Testis (tissue), 2 donors: ENCODE measurements at regions not wholly inside any gene's neighbourhood (a gene's known extent, or its start where the extent isn't known, plus 50 kb on each side); places are given as distances from the start of the nearest gene placed in this dataset.

Experiments
- CTCF ChIP-seq, 3 experiments: fragments of 450-650 bp in 2 of 3; fragments of 200-600 bp in 1 of 3; sonication (generic) in 1 of 3; IDR thresholded peaks; one replicate each; pipeline ENCODE4 v1.5.1; 2016 to 2019; ENCODE audit warnings: antibody characterized with exemption in 3 of 3, mild to moderate bottlenecking in 2 of 3, moderate library complexity in 1 of 3
- POLR2A ChIP-seq: fragments of 450-650 bp; IDR thresholded peaks from one replicate; pipeline ENCODE4 v1.6.1; 2017; ENCODE audit warnings: antibody characterized with exemption, mild to moderate bottlenecking, moderate library complexity

GRCh38 chr6:66086532-66086931 lies 379.5 kb upstream of the EYS start:
- TF ChIP-seq CTCF (IDR thresholded peaks at IDR 0.05): no peak
- no peak for TF ChIP-seq POLR2A
